AG09309 (cell line): ENCODE measurements at regions not wholly inside any gene's neighbourhood (a gene's known extent, or its start where the extent isn't known, plus 50 kb on each side); places are given as distances from the start of the nearest gene placed in this dataset.

Experiments
- DNase-seq: peaks from one replicate; pipeline ENCODE4 v3.0.0-alpha.2; 2010; ENCODE audit warnings: low read depth
- H3K4me3 ChIP-seq: 2 replicates; pipeline ENCODE4 v1.5.1; 2011; ENCODE audit warnings: mild to moderate bottlenecking, low read depth, low read length, moderate library complexity; ENCODE audit not compliant: control insufficient read depth
- CTCF ChIP-seq: IDR thresholded peaks from 2 replicates; pipeline ENCODE4 v1.5.1; 2011; ENCODE audit warnings: mild to moderate bottlenecking, low read depth, low read length, inconsistent platforms; ENCODE audit not compliant: insufficient read depth, control insufficient read depth; ENCODE audit errors: missing control alignments

- no peak for DNase-seq
- no peak overlapping the region for H3K4me3 ChIP-seq
- TF ChIP-seq CTCF: no peak
Observed at GRCh38 chr9:30459156-30459555, 1925.3 kb upstream of the ACO1 start.

DNA sequence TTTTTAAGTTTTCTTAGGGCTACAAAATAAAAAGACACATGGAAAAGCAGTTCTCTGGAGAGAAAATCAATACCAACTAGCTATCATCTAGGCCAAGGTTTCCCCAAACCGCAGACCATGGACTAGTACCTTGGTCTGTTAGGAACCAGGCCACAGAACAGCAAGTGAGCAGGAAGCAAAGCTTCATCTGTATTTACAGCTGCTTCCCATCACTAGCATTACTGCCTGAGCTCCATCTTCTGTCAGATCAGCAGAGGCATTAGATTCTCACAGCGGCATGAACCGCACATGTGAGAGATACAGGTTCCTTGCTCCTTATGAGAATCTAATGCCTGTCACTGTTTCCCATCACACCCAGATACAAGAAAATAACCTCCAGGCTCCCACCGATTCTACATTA, 1907.6 kb upstream of the ACO1 start:
- TF ChIP-seq CTCF: no peak

GRCh38 chr9:30478684-30479083, 1905.8 kb upstream of the ACO1 start:
- H3K4me3 ChIP-seq: no peak overlapping the region
- no peak for TF ChIP-seq CTCF
- DNase-seq: no peak

More for the DNA sequence above, 1907.6 kb upstream of the ACO1 start:
- H3K4me3 ChIP-seq: no peak overlapping the region
- no peak for DNase-seq

- TF ChIP-seq CTCF: no peak
- H3K4me3 ChIP-seq: no peak overlapping the region
Observed at GRCh38 chr9:30482499-30482898, 1901.9 kb upstream of the ACO1 start.

GRCh38 chr9:30484690-30485089, 1899.8 kb upstream of the ACO1 start:
- DNase-seq: no peak
- no peak for TF ChIP-seq CTCF
- H3K4me3 ChIP-seq: no peak overlapping the region

More at GRCh38 chr9:30482499-30482898, 1901.9 kb upstream of the ACO1 start:
- no peak for DNase-seq

DNA sequence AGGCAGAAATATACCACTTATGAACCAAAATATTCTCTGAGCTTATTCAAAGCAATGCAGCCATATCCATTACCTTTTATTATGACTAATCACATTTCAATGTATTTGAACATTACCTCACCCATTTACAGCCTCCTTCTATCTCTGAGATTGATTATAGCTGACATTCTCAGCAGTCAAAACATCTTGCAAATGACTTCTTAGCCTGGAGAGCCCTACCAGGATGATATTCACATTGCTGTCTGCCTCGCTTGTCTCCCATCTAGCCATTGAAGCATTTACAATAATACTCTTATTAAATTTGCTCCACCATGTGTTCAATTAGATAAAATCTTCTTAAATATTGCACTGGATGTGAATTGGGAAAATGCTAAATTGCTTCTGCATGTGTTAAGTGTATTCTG, 1879.9 kb upstream of the ACO1 start:
- no peak overlapping the region for H3K4me3 ChIP-seq
- DNase-seq: no peak
- TF ChIP-seq CTCF: no peak

DNA sequence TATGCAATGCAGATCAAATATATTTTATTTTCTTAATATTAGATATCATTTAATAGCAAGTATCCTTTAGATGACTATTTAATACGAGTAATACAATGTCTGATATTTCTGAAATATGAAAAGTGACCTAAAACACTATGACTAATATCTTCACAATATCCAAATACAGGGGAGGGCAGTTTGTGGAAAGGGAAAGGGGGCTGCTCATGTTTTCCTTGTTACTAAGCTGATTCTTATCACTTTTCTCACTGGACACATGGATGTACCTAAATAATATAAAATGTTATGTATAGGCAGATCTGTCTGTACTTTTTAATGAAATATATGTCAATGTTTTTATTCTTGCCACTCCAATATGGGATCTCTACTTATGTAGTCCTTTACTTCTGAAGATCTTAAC, 1879.1 kb upstream of the ACO1 start:
- TF ChIP-seq CTCF: no peak
- H3K4me3 ChIP-seq: no peak overlapping the region
- no peak for DNase-seq
